ENCODE measurements at regions not wholly inside any gene's neighbourhood (a gene's known extent, or its start where the extent isn't known, plus 50 kb on each side); places are given as distances from the start of the nearest gene placed in this dataset.

DNA sequence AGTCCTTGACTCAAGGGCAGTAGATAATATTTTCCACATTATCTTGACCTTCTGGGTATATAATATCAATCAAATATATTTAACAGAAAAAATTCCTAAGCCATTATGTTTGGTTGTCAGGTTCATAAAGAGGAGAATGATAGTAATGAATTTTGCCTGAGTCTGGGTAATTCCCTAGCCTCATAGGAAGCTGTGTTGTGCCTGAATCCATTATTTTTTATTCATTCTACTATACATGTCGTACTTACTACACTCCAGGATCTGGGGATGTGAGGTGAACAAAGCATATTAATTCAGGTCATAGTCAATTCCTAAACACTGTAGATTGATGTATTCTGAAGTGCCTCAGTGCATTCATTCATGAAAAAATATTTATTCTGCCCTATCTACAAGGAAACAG lies 204.2 kb downstream of the PTGER3 start:
- no peak overlapping the region for H4K8ac ChIP-seq (ENCODE audit: extremely low read depth, insufficient read depth, low read length)
- H3K4me1 ChIP-seq (replicated peaks in 1 of 4; ENCODE audit: control insufficient read depth in 3 of 4, insufficient read depth in 4 of 4, low read length in 3 of 4), result peaks cover 0 to 5% (median 0%) of the 10 kb centered on the region in 4 experiments; a peak in 2 of 7 replicates
- H2BK120ac ChIP-seq (replicated peaks; ENCODE audit: low read depth, low read length), result no peak overlapping the region
- no peak overlapping the region for H2AFZ ChIP-seq (ENCODE audit: low read length)
- H2BK20ac ChIP-seq (ENCODE audit: low read length), result no peak overlapping the region
- H2BK15ac ChIP-seq (ENCODE audit: low read length), result no peak overlapping the region
- no peaks in the 10 kb centered on the region for H3K9me3 ChIP-seq (ENCODE audit: insufficient read depth in 2 of 2, low read depth in 1 of 2, low read length in 1 of 2)
- H3K23ac ChIP-seq (ENCODE audit: insufficient read length), result no peak overlapping the region
- H2BK5ac ChIP-seq (ENCODE audit: low read depth, low read length), result no peak overlapping the region
- no peak overlapping the region for H3K4me3 ChIP-seq (ENCODE audit: extremely low read depth in 1 of 4, insufficient read depth in 2 of 4, low read depth in 3 of 4, low read length in 4 of 4)
- H4K91ac ChIP-seq (replicated peaks; ENCODE audit: insufficient read length, low read length), result no peak overlapping the region
- H3K56ac ChIP-seq (replicated peaks; ENCODE audit: insufficient read length, low read depth, low read length), result no peak overlapping the region
- no peaks in the 10 kb centered on the region for H3K36me3 ChIP-seq (ENCODE audit: control insufficient read depth in 2 of 4, insufficient read depth in 4 of 4, low read length in 3 of 4)
- no peaks in the 10 kb centered on the region for H3K79me2 ChIP-seq (ENCODE audit: control insufficient read depth in 1 of 2, insufficient read depth in 2 of 2, low read length in 2 of 2)
- no peak overlapping the region for H3K4ac ChIP-seq (replicated peaks; ENCODE audit: insufficient read length, low read depth, low read length)
- no peak overlapping the region for H3K27ac ChIP-seq (ENCODE audit: low read depth, low read length)
- CTCF ChIA-PET (ENCODE audit: partially characterized antibody), result no interaction called here
- no peak overlapping the region for H3K9ac ChIP-seq (replicated peaks in 1 of 4; ENCODE audit: extremely low read depth in 1 of 4, low read depth in 3 of 4, low read length in 3 of 4)
- H2BK12ac ChIP-seq (ENCODE audit: low read depth, low read length), result no peak overlapping the region
- no peak overlapping the region for H3K18ac ChIP-seq (ENCODE audit: extremely low read depth, low read length)
- POLR2A ChIA-PET (ENCODE audit: partially characterized antibody), result no interaction called here
- H3K79me1 ChIP-seq (ENCODE audit: low read depth, low read length), result no peaks in the 10 kb centered on the region
- FAIRE-seq (no peak), DNase-seq (ENCODE audit: low read depth in 1 of 2, low spot score in 2 of 2) (no peak)
- no peaks in the 10 kb centered on the region for H3K27me3 ChIP-seq (replicated peaks in 1 of 4; ENCODE audit: control insufficient read depth in 3 of 4, extremely low read depth in 1 of 4, insufficient read depth in 3 of 4, low read length in 3 of 4)
- no peak overlapping the region for H2AK5ac ChIP-seq (ENCODE audit: low read depth, low read length)
- no peaks in the 10 kb centered on the region for H3K23me2 ChIP-seq (ENCODE audit: low read depth, low read length)
- no peaks in the 10 kb centered on the region for H4K20me1 ChIP-seq (replicated peaks in 1 of 2; ENCODE audit: control insufficient read depth in 1 of 2, insufficient read depth in 2 of 2, low read length in 2 of 2)
- no peak overlapping the region for H3K4me2 ChIP-seq (ENCODE audit: insufficient read depth in 1 of 2, low read depth in 2 of 2, low read length in 2 of 2)
- H4K5ac ChIP-seq (ENCODE audit: insufficient read length, low read depth, low read length), result no peak overlapping the region
- 94% methylated on average over 1 of the region's 1 CpG; no CpG with 5 or more reads in 1 of the 2 experiments for WGBS, 2 experiments (ENCODE audit: extremely low coverage in 1 of 2, insufficient coverage in 1 of 2, insufficient read length in 1 of 2, insufficient replicate concordance in 2 of 2, low coverage in 1 of 2, low lambda C conversion rate in 2 of 2, missing lambda C conversion rate in 1 of 2)
- H3K14ac ChIP-seq (ENCODE audit: insufficient read length), result no peak overlapping the region
- no peak for TF ChIP-seq SP2 (IDR thresholded peaks at IDR 0.05; ENCODE audit: low read length)
